ENCODE measurements at regions not wholly inside any gene's neighbourhood (a gene's known extent, or its start where the extent isn't known, plus 50 kb on each side); places are given as distances from the start of the nearest gene placed in this dataset.

GRCh38 chr15:39393575-39394335 is 187.1 kb upstream of the THBS1 start (continued):
- TF ChIP-seq PRDM15 (CRISPR knock-in tag; IDR thresholded peaks at IDR 0.05) (no peak), ZNF782 (CRISPR knock-in tag; IDR thresholded peaks at IDR 0.05; ENCODE audit: borderline replicate concordance) (no peak), TCF7 (IDR thresholded peaks at IDR 0.05; ENCODE audit: low read depth) (peak; percentile 42), FOXA1 (IDR thresholded peaks at IDR 0.05) (no peak), FOXA1 (CRISPR knock-in tag; IDR thresholded peaks at IDR 0.05) (peak; percentile 59; the same call in 1 of the 2 replicates), FOSL2 (CRISPR knock-in tag; IDR thresholded peaks at IDR 0.05) (peak; percentile 76), MTF1 (CRISPR knock-in tag; IDR thresholded peaks at IDR 0.05) (no peak), HMG20B (CRISPR knock-in tag; conservative IDR thresholded peaks at IDR 0.05) (no peak), ZNF101 (CRISPR knock-in tag; IDR thresholded peaks at IDR 0.05; ENCODE audit: borderline replicate concordance, low read depth) (no peak), ASH2L (IDR thresholded peaks at IDR 0.05; ENCODE audit: insufficient read length, low read depth, low read length) (no peak), BCL6 (CRISPR knock-in tag; IDR thresholded peaks at IDR 0.05) (peak; percentile 63), ZNF383 (CRISPR knock-in tag; IDR thresholded peaks at IDR 0.05; ENCODE audit: borderline replicate concordance) (no peak), FOXA3 (CRISPR knock-in tag; IDR thresholded peaks at IDR 0.05) (peak; percentile 35; the same call in 1 of the 2 replicates), ZEB1 (IDR thresholded peaks at IDR 0.05; ENCODE audit: insufficient replicate concordance, low read depth) (no peak), IRX3 (CRISPR knock-in tag; IDR thresholded peaks at IDR 0.05; ENCODE audit: borderline replicate concordance, low read depth) (no peak), RARA (CRISPR knock-in tag; IDR thresholded peaks at IDR 0.05) (peak; percentile 37; the same call in 1 of the 2 replicates), ZGPAT (CRISPR knock-in tag; IDR thresholded peaks at IDR 0.05) (0 out of 2 replicates have a peak, but pooled peaks have one; percentile 30), ZNF644 (CRISPR knock-in tag; IDR thresholded peaks at IDR 0.05; ENCODE audit: low read depth) (peak; percentile 53; the same call in 1 of the 2 replicates)
